Naive thymus-derived CD8-positive, alpha-beta T cell (primary cell): ENCODE measurements at regions not wholly inside any gene's neighbourhood (a gene's known extent, or its start where the extent isn't known, plus 50 kb on each side); places are given as distances from the start of the nearest gene placed in this dataset.

Source experiments
- ATAC-seq, 2 donors: fragments of 150-1000 bp; cut with Tn5 transposase in 1 of 2; sonication (Bioruptor Pico), chemical (Tn5 transposase) in 1 of 2; 1 replicate in 1 of 2; 2 replicates in 1 of 2; pipeline ENCODE4 v1.10.0; 2021; ENCODE audit warnings: mild to moderate bottlenecking in 2 of 2, moderate library complexity in 2 of 2
- POLR2A ChIA-PET: fragments of 350-600 bp; sonication (Branson Sonifier 250); formaldehyde crosslinking; loops from one replicate; lab custom pipeline; 2021; ENCODE audit warnings: antibody characterized with exemption; lab: Charles Lee
- DNase-seq, 10 donors: peaks; one replicate each; pipeline versions ENCODE4 v3.0.0 to v3.0.0-alpha.2; 2020 to 2022
- H3K27ac Mint-ChIP-seq, 10 donors: one replicate each; pipeline ENCODE4 v1.8.0; 2020 to 2022; ENCODE audit warnings: mild to moderate bottlenecking in 10 of 10, mixed read lengths in 10 of 10, moderate library complexity in 4 of 10, inconsistent platforms in 1 of 10
- H3K27me3 Mint-ChIP-seq, 5 donors: one replicate each; pipeline ENCODE4 v1.8.0; 2021 to 2022; ENCODE audit warnings: mixed read lengths in 5 of 5
- H3K36me3 Mint-ChIP-seq, 3 donors: one replicate each; pipeline ENCODE4 v1.8.0; 2020 to 2022; ENCODE audit warnings: mixed read lengths in 3 of 3, mild to moderate bottlenecking in 2 of 3, inconsistent platforms in 1 of 3
- H3K4me1 Mint-ChIP-seq, 4 donors: one replicate each; pipeline ENCODE4 v1.8.0; 2021 to 2022; ENCODE audit warnings: mixed read lengths in 4 of 4
- H3K4me3 Mint-ChIP-seq, 10 donors: one replicate each; pipeline ENCODE4 v1.8.0; 2020 to 2022; ENCODE audit warnings: mild to moderate bottlenecking in 10 of 10, mixed read lengths in 10 of 10, moderate library complexity in 6 of 10, inconsistent platforms in 1 of 10
- H3K9me3 Mint-ChIP-seq, 9 donors: one replicate each; pipeline ENCODE4 v1.8.0; 2020 to 2022; ENCODE audit warnings: mixed read lengths in 9 of 9, mild to moderate bottlenecking in 3 of 9, inconsistent platforms in 1 of 9, moderate library complexity in 1 of 9

GRCh38 chrX:40282946-40283660 is 185.3 kb upstream of the BCOR start:
- peaks cover 7 to 28% (median 23%) of the 10 kb centered on the region in 4 donors for H3K4me1 Mint-ChIP-seq
- POLR2A ChIA-PET: no interaction called here
- no peak overlapping the region for H3K4me3 Mint-ChIP-seq
- peaks cover 0 to 22% (median 4%) of the 10 kb centered on the region in 9 donors for H3K9me3 Mint-ChIP-seq
- peaks cover 0 to 9% (median 8%) of the 10 kb centered on the region in 3 donors for H3K36me3 Mint-ChIP-seq
- ATAC-seq (no peak), DNase-seq (no peak)
- H3K27me3 Mint-ChIP-seq: no peaks in the 10 kb centered on the region
- peak overlapping the region in 1 of 10 donors; percentile 48 for H3K27ac Mint-ChIP-seq

DNA sequence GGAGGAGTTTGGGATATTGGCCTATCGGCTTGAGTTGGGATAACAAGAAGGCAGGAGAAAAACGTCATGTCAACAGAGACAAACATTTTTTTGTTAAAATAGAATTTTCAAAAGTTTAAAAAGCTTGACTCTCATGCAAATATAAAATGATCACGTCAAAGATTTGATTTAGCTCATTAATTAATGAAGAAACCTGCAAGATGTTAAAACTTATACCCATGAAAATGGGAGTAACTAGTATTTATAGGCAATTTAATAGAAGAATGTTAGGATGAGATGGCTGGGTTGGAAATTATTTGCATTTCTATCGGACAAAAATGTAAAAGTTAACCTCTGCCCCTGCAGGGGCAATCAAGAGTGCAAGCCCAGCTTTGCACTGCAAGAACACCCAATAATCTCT is 184.6 kb upstream of the BCOR start:
- ATAC-seq (no peak), DNase-seq (no peak)
- H3K36me3 Mint-ChIP-seq: peaks cover 0 to 9% (median 8%) of the 10 kb centered on the region in 3 donors
- peaks cover 7 to 28% (median 23%) of the 10 kb centered on the region in 4 donors for H3K4me1 Mint-ChIP-seq
- no peaks in the 10 kb centered on the region for H3K27me3 Mint-ChIP-seq
- POLR2A ChIA-PET: no interaction called here
- peaks cover 0 to 14% (median 4%) of the 10 kb centered on the region in 9 donors for H3K9me3 Mint-ChIP-seq
- H3K4me3 Mint-ChIP-seq: no peak overlapping the region
- peak overlapping the region in 3 of 10 donors; percentile 21 to 63 (median 37) for H3K27ac Mint-ChIP-seq

DNA sequence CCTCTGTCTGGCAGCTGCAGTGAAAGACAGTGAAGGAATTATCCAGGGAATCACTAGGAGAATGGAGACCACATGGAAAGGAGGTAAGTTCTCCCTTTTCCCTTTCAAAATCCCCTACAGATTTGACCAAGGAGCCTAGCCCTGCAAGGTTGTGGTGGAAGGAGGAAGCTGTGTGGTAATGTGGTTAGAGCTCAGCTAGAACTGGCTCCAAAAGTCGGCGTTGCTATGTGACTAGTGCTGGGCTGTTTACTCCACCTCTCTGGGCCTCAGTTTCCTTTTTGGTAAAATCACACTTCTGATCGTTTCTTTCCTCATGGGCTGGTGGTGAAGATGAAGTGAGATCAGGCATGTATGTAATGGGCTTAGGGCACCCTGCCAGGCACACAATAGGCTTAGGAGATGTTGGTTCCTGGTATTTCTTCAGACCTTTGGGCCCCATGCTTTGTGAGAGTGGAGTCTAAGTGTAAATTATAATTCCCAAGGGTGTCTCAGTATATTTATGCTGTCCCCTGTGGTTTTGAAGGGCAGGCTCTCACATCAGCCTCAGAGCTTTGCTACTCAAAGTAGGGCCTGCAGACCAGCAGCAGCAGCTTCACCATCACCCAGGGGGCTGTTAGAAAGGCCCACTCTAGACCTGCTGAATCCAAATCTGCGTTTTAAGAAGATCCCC is 183.7 kb upstream of the BCOR start:
- ATAC-seq (peak in 1 of 2 donors; percentile 58), DNase-seq (peak in 2 of 10 donors; percentile 13 to 24)
- Mint-ChIP-seq H3K9me3 (peaks cover 0 to 12% (median 3%) of the 10 kb centered on the region in 9 donors), H3K36me3 (peaks cover 0 to 9% (median 8%) of the 10 kb centered on the region in 3 donors), H3K4me1 (peaks cover 7 to 28% (median 23%) of the 10 kb centered on the region in 4 donors), H3K4me3 (peak overlapping the region in 6 of 10 donors; percentile 16 to 48 (median 37)), H3K27ac (peak overlapping the region in 5 of 10 donors; percentile 14 to 84 (median 63)), H3K27me3 (no peaks in the 10 kb centered on the region)
- POLR2A ChIA-PET: no interaction called here

- POLR2A ChIA-PET: no interaction called here
- ATAC-seq (no peak), DNase-seq (no peak)
- H3K4me1 Mint-ChIP-seq: peaks cover 7 to 28% (median 23%) of the 10 kb centered on the region in 4 donors
- H3K9me3 Mint-ChIP-seq: peaks cover 0 to 13% (median 2%) of the 10 kb centered on the region in 9 donors
- H3K36me3 Mint-ChIP-seq: peaks cover 0 to 2% (median 0%) of the 10 kb centered on the region in 3 donors
- H3K27ac Mint-ChIP-seq: peak overlapping the region in 2 of 10 donors; percentile 81 to 84
- no peak overlapping the region for H3K4me3 Mint-ChIP-seq
- no peaks in the 10 kb centered on the region for H3K27me3 Mint-ChIP-seq
These were observed 182.0 kb upstream of the BCOR start for GRCh38 chrX:40279762-40280161.

- H3K4me3 Mint-ChIP-seq: peak overlapping the region in 2 of 10 donors; percentile 35 to 47
- ATAC-seq: no peak
- POLR2A ChIA-PET: interaction anchor here (0.6 kb wide), 1 partner anchor 241 kb away, joined by 3 read pairs; no protein-coding TSS in a partner anchor
These were observed 181.3 kb upstream of the BCOR start for GRCh38 chrX:40279091-40279430.

GRCh38 chrX:40278340-40279090 is 180.8 kb upstream of the BCOR start:
- Mint-ChIP-seq H3K36me3 (peaks cover 0 to 4% (median 0%) of the 10 kb centered on the region in 3 donors), H3K4me3 (peak overlapping the region in 2 of 10 donors; percentile 29 to 35), H3K27me3 (no peaks in the 10 kb centered on the region), H3K4me1 (peaks cover 7 to 28% (median 23%) of the 10 kb centered on the region in 4 donors), H3K9me3 (peaks cover 0 to 15% (median 0%) of the 10 kb centered on the region in 9 donors), H3K27ac (peak overlapping the region in 8 of 10 donors; percentile 10 to 86 (median 76))
- ATAC-seq: peak; percentile 66 to 72
- DNase-seq: peak in 7 of 10 donors; percentile 11 to 63 (median 22)
- POLR2A ChIA-PET: interaction anchor here (0.5 to 0.6 kb wide), 2 partner anchors 240 to 1385 kb away, joined by 3 read pairs; no protein-coding TSS in a partner anchor

More at GRCh38 chrX:40279091-40279430, 181.3 kb upstream of the BCOR start:
- Mint-ChIP-seq H3K27me3 (no peaks in the 10 kb centered on the region), H3K36me3 (peaks cover 0 to 4% (median 0%) of the 10 kb centered on the region in 3 donors), H3K4me1 (peaks cover 7 to 28% (median 23%) of the 10 kb centered on the region in 4 donors), H3K27ac (peak overlapping the region in 9 of 10 donors; percentile 59 to 86 (median 75)), H3K9me3 (peaks cover 0 to 15% (median 0%) of the 10 kb centered on the region in 9 donors)
- no peak for DNase-seq

GRCh38 chrX:40277672-40278071 is 179.9 kb upstream of the BCOR start:
- no peak for DNase-seq
- ATAC-seq: no peak
- peaks cover 7 to 36% (median 25%) of the 10 kb centered on the region in 4 donors for H3K4me1 Mint-ChIP-seq
- H3K27me3 Mint-ChIP-seq: no peaks in the 10 kb centered on the region
- peaks cover 0 to 4% (median 0%) of the 10 kb centered on the region in 3 donors for H3K36me3 Mint-ChIP-seq
- POLR2A ChIA-PET: interaction anchor here (0.5 kb wide), 1 partner anchor 1384 kb away, joined by 3 read pairs; no protein-coding TSS in a partner anchor
- no peak overlapping the region for H3K4me3 Mint-ChIP-seq
- no peak overlapping the region for H3K27ac Mint-ChIP-seq
- peaks cover 0 to 15% (median 0%) of the 10 kb centered on the region in 9 donors for H3K9me3 Mint-ChIP-seq

- H3K9me3 Mint-ChIP-seq: peaks cover 0 to 15% (median 0%) of the 10 kb centered on the region in 9 donors
- DNase-seq (no peak), ATAC-seq (no peak)
- H3K4me1 Mint-ChIP-seq: peaks cover 0 to 10% (median 6%) of the 10 kb centered on the region in 4 donors
- H3K27ac Mint-ChIP-seq: peak overlapping the region in 1 of 10 donors; percentile 27
- peaks cover 0 to 4% (median 0%) of the 10 kb centered on the region in 3 donors for H3K36me3 Mint-ChIP-seq
- H3K4me3 Mint-ChIP-seq: no peak overlapping the region
- POLR2A ChIA-PET: no interaction called here
- H3K27me3 Mint-ChIP-seq: no peaks in the 10 kb centered on the region
These were observed 175.7 kb upstream of the BCOR start for GRCh38 chrX:40273356-40274050.

DNA sequence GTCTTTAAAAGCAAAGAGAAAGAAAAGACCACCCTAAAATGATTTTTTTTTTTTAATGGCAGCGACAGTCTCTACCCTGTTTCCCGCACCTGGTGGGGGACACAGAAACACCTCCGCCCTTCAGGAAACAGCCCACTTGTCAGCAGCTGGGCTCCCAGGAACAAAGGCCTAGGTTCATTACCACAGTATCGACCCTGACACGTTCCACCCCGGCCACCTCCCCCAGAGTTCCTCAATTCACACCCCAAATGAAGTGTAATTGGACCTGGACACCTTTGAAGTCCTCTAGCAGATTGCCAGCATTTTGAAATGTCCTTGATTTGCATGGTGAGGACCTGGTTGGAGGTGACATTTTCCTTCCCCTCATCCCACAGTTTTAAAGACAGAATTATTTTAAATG is 175.0 kb upstream of the BCOR start:
- Mint-ChIP-seq H3K36me3 (peaks cover 0 to 4% (median 0%) of the 10 kb centered on the region in 3 donors), H3K27me3 (no peaks in the 10 kb centered on the region), H3K27ac (no peak overlapping the region), H3K4me1 (peaks cover 0 to 11% (median 3%) of the 10 kb centered on the region in 4 donors), H3K4me3 (no peak overlapping the region), H3K9me3 (peaks cover 0 to 15% (median 0%) of the 10 kb centered on the region in 9 donors)
- DNase-seq (no peak), ATAC-seq (no peak)
- POLR2A ChIA-PET: no interaction called here

DNA sequence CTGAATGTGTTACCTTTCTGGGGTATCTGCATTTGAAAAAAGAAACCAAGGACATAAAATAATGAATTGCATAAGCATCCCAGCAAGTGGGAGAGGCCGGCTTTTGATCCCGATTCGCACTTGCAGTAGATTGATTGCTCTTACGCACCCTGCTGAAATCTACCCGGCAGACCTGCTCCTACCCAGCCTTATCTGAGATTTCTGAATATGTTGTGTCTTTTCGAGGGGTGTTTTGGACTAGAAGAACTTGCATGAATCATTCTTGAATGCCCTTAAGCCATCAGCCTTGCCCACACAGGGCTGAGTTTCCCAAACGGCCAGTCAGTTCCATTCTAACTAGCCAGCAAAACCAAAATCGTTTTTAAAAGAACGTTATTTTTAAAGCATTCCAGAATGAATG is 174.4 kb upstream of the BCOR start:
- no peak for ATAC-seq
- Mint-ChIP-seq H3K4me1 (peaks cover 3 to 17% (median 5%) of the 10 kb centered on the region in 4 donors), H3K4me3 (no peak overlapping the region), H3K27me3 (no peaks in the 10 kb centered on the region), H3K36me3 (peaks cover 0 to 4% (median 0%) of the 10 kb centered on the region in 3 donors), H3K27ac (no peak overlapping the region), H3K9me3 (peaks cover 0 to 15% (median 0%) of the 10 kb centered on the region in 9 donors)
- DNase-seq: no peak
- POLR2A ChIA-PET: no interaction called here

GRCh38 chrX:40268188-40268520 is 170.4 kb upstream of the BCOR start:
- ATAC-seq: no peak
- Mint-ChIP-seq H3K36me3 (no peaks in the 10 kb centered on the region), H3K4me1 (peaks cover 6 to 21% (median 10%) of the 10 kb centered on the region in 4 donors), H3K9me3 (no peaks in the 10 kb centered on the region), H3K27me3 (no peaks in the 10 kb centered on the region), H3K4me3 (peak overlapping the region in 1 of 10 donors; percentile 69), H3K27ac (no peak overlapping the region)
- POLR2A ChIA-PET: interaction anchor here (1.2 kb wide), 1 partner anchor 97 kb away, joined by 3 read pairs; no protein-coding TSS in a partner anchor
- DNase-seq: no peak
